ENCODE measurements at regions not wholly inside any gene's neighbourhood (a gene's known extent, or its start where the extent isn't known, plus 50 kb on each side); places are given as distances from the start of the nearest gene placed in this dataset.

GRCh38 chr15:46089467-46089935 is 454.7 kb downstream of the SQOR start:
- CTCF ChIA-PET (ENCODE audit: low intra/inter-chr PET ratio, low total read pairs), result no interaction called here
- H3K4me3 ChIP-seq (replicated peaks in 1 of 3; ENCODE audit: insufficient read depth in 1 of 3, low read depth in 2 of 3, low read length in 3 of 3), result no peak overlapping the region
- H2AFZ ChIP-seq (ENCODE audit: low read length), result no peak overlapping the region
- no peaks in the 10 kb centered on the region for H3K36me3 ChIP-seq (replicated peaks in 1 of 2; ENCODE audit: control insufficient read depth in 1 of 2, insufficient read depth in 2 of 2, low read length in 2 of 2)
- H3K79me2 ChIP-seq (ENCODE audit: insufficient read depth, low read length), result no peaks in the 10 kb centered on the region
- ATAC-seq (no peak), FAIRE-seq (no peak), DNase-seq (ENCODE audit: low spot score) (no peak)
- no TSS peak for BruUV-seq (replicated peaks)
- no peak overlapping the region for H3K27ac ChIP-seq (ENCODE audit: extremely low read length, insufficient read depth, low read length)
- in situ Hi-C loops (cut with HindIII; ENCODE audit: extremely low pct_ligation_motif_present, low pct_unique_long_range_greater_than_20kb), result loop anchor here (25.0 kb wide), 1 partner anchor 377 kb away; no protein-coding TSS in a partner anchor
- H3K27me3 ChIP-seq (ENCODE audit: control insufficient read depth in 1 of 2, insufficient read depth in 2 of 2, low read length in 2 of 2), result no peaks in the 10 kb centered on the region
- peaks cover 4% of the 10 kb centered on the region for H3K9me3 ChIP-seq (ENCODE audit: low read length)
- no peak for TF ChIP-seq SNAPC5 (CRISPR knock-in tag; IDR thresholded peaks at IDR 0.05; ENCODE audit: borderline replicate concordance)
- TF ChIP-seq NONO (IDR thresholded peaks at IDR 0.05), result no peak
- no peak for TF ChIP-seq NONO (CRISPR knock-in tag; conservative IDR thresholded peaks at IDR 0.05)
- no peak for TF ChIP-seq NR0B2 (CRISPR knock-in tag; IDR thresholded peaks at IDR 0.05)
- no peak for TF ChIP-seq NPAS2 (CRISPR knock-in tag; IDR thresholded peaks at IDR 0.05; ENCODE audit: borderline replicate concordance)
- TF ChIP-seq ZNF333 (CRISPR knock-in tag; IDR thresholded peaks at IDR 0.05; ENCODE audit: borderline replicate concordance), result no peak
- TF ChIP-seq ZNF205 (CRISPR knock-in tag; IDR thresholded peaks at IDR 0.05), result no peak
- no peak for TF ChIP-seq CTCF (CRISPR knock-in tag; IDR thresholded peaks at IDR 0.05)
- TF ChIP-seq ZNF343 (CRISPR knock-in tag; IDR thresholded peaks at IDR 0.05), result no peak
- TF ChIP-seq AHDC1 (CRISPR knock-in tag; IDR thresholded peaks at IDR 0.05; ENCODE audit: borderline replicate concordance), result no peak
- no peak for TF ChIP-seq FOXK1 (CRISPR knock-in tag; IDR thresholded peaks at IDR 0.05; ENCODE audit: borderline replicate concordance, low read depth)
- TF ChIP-seq CENPT (CRISPR knock-in tag; IDR thresholded peaks at IDR 0.05; ENCODE audit: low read depth), result no peak
- no peak for TF ChIP-seq IRF1 (CRISPR knock-in tag; IDR thresholded peaks at IDR 0.05; ENCODE audit: low read depth)
- no peak for TF ChIP-seq ZNF274 (CRISPR knock-in tag; IDR thresholded peaks at IDR 0.05)
- no peak for TF ChIP-seq RXRA (CRISPR knock-in tag; IDR thresholded peaks at IDR 0.05)
- no peak overlapping the region for H3K4me2 ChIP-seq (ENCODE audit: low read depth, low read length)
- no peaks in the 10 kb centered on the region for H3K4me1 ChIP-seq (ENCODE audit: insufficient read depth, low read length)
- POLR2A ChIA-PET, result no interaction called here
- intact Hi-C loops (cut with micrococcal nuclease; ENCODE audit: unreplicated experiment), result no loop called here
- H3K9ac ChIP-seq (ENCODE audit: insufficient read depth, low read depth, low read length), result no peak overlapping the region
- no peaks in the 10 kb centered on the region for H4K20me1 ChIP-seq (ENCODE audit: insufficient read depth, low read length)
- WGBS (ENCODE audit: low lambda C conversion rate), result 4% methylated on average over 4 of the region's 4 CpGs
